Skin epidermis (tissue), 12 donors: ENCODE measurements at regions not wholly inside any gene's neighbourhood (a gene's known extent, or its start where the extent isn't known, plus 50 kb on each side); places are given as distances from the start of the nearest gene placed in this dataset.
"Not testable (repeated sequence)": the region's sequence is repeated elsewhere in the genome, so short reads cannot be mapped to it uniquely, and the experiment has no call there.

Experiments used
- H3K27ac ChIP-seq, 21 experiments: fragments of 200-600 bp; sonication (generic) in 11 of 21; one replicate each; pipeline ENCODE4 v1.5.0; 2020; ENCODE audit warnings: mild to moderate bottlenecking in 3 of 21, inconsistent platforms in 2 of 21, moderate library complexity in 2 of 21
- H3K4me3 ChIP-seq, 7 experiments: fragments of 200-600 bp; sonication (generic) in 2 of 7; one replicate each; pipeline ENCODE4 v1.5.0; 2020; ENCODE audit warnings: inconsistent platforms in 2 of 7, mild to moderate bottlenecking in 2 of 7, moderate library complexity in 1 of 7

- Histone ChIP-seq H3K4me3 (no peak overlapping the region), H3K27ac (no peak overlapping the region)
These were observed 190.3 kb upstream of the NR3C2 start for GRCh38 chr4:148632476-148632875.

DNA sequence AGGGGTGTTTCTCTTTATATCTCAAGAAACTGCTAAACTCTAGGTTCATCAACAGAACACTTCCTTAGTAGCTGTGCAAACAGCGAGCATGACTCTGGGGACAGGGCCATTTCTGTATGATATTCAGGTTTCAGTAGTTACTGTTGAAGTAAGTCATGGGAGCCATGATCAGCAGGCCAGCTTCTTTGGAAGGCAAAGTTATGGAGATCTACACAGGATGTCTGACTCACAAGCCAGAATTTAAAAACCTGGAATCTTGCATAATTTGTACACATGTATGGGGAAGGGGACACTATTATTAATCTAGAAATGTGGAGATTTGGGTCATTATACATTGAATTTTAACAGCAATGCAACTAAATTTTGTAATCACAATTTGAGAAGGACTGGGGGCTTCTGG lies 187.8 kb upstream of the NR3C2 start:
- Histone ChIP-seq H3K4me3 (no peak overlapping the region), H3K27ac (no peak overlapping the region)

DNA sequence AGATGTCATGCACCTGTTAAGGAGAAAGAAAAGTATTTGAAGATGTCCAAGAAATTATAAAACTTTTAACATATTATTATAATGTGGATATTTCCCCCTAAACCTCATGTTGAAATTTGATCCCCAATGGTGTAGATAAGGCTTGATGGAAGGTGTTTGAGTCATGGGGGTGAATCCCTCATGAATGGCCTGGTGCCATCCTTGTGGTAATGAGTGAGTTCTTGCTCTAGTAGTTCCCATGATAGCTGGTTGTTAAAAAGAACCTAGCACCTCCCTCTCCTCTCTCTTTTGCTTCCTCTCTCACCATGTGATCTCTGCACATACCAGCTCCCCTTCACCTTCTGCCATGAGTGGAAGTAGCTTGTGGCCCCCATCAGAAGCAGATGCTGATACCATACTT lies 176.6 kb upstream of the NR3C2 start:
- no peak overlapping the region for H3K27ac ChIP-seq
- H3K4me3 ChIP-seq: no peak overlapping the region

DNA sequence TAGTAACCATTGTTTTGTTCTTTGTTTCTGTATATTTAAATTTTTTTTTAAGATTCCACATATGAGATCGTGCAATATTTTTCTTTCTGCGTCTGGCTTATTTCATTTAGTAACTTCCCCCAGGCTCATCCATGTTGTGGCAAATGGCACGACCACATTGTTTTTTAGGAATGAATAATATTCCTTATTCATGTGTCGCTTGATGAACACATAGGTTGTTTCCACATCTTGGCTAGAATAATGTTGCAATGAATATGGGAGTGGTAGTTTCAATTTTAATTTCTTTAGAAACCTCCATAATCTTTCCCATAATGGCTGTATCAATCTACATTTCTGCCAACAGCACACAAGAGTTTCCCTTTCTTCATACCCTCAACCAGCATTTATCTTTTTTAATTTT lies 166.8 kb upstream of the NR3C2 start:
- Histone ChIP-seq H3K27ac (no peak overlapping the region), H3K4me3 (no peak overlapping the region)

DNA sequence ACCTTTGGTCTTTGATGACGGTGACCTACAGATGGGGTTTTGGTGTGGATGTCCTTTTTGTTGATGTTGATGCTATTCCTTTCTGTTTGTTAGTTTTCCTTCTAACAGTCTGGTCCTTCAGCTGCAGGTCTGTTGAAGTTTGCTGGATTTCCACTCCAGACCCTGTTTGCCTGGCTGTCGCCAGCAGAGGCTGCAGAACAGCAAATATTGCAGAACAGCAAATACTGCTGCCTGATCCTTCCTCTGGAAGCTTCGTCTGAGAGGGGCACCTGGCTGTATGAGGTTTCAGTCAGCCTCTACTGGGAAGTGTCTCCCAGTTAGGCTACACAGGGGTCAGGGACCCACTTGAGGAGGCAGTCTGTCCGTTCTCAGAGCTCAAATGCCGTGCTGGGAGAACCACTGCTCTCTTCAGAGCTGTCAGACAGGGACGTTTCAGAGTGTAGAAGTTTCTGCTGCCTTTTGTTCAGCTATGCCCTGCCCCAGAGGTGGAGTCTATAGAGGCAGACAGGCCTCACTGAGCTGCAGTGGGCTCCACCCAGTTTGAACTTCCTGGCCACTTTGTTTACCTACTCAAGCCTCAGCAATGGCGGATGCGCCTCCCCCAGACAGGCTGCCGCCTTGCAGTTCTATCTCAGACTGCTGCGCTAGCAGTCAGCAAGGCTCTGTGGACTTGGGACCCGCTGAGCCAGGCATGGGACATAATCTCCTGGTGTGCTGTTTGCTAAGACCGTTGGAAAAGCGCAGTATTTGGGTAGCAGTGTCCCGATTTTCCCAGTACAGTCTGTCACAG lies 156.4 kb upstream of the NR3C2 start:
- H3K4me3 ChIP-seq: not testable (repeated sequence)

GRCh38 chr4:148589182-148589581 lies 147.0 kb upstream of the NR3C2 start:
- no peak overlapping the region for H3K4me3 ChIP-seq
- H3K27ac ChIP-seq: no peak overlapping the region

More for the DNA sequence above, 156.4 kb upstream of the NR3C2 start:
- H3K27ac ChIP-seq: not testable (repeated sequence)

GRCh38 chr4:148575577-148575976 lies 133.4 kb upstream of the NR3C2 start:
- Histone ChIP-seq H3K4me3 (no peak overlapping the region), H3K27ac (peak overlapping the region in 1 of 21 experiments; percentile 6)

DNA sequence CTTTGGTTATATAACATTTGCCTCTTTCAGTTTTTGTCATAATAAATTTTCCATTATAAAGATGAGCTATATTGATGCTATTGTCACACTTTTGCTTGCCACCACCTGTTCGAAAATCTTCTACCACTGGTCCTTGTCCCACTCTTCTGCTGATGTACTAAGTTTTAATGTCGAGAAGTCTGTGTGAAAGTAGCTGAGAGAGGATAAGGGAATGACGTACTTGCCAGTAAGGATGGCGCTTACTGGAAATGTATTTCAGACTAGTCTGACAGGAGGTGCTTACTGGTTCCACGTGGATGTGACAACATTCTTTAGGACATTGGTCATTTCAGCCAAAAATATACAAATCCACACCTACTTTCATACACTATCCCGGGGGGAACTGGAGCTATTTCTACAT lies 132.7 kb upstream of the NR3C2 start:
- H3K27ac ChIP-seq: no peak overlapping the region
- H3K4me3 ChIP-seq: no peak overlapping the region

DNA sequence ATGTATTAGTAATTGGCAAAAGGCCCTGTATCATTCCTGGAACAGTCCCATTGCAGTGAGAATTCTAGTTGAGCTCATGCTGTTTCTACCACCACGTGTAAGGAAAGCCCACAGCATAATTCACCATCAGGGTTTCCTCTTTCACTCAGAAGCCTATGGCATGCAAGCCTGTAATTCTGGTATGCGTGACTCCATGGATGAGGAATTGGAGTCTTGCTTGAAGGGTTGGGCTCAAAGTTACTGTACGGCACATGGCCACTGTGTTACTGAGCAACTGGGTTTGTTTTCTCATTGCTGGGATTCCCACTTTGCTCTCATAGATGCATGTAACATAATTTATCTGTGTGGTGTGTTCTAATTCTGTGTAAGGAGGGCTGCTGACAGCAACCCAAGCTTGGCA lies 132.3 kb upstream of the NR3C2 start:
- Histone ChIP-seq H3K4me3 (no peak overlapping the region), H3K27ac (no peak overlapping the region)

- Histone ChIP-seq H3K4me3 (no peak overlapping the region), H3K27ac (no peak overlapping the region)
These were observed 131.9 kb upstream of the NR3C2 start for GRCh38 chr4:148574066-148574465.

DNA sequence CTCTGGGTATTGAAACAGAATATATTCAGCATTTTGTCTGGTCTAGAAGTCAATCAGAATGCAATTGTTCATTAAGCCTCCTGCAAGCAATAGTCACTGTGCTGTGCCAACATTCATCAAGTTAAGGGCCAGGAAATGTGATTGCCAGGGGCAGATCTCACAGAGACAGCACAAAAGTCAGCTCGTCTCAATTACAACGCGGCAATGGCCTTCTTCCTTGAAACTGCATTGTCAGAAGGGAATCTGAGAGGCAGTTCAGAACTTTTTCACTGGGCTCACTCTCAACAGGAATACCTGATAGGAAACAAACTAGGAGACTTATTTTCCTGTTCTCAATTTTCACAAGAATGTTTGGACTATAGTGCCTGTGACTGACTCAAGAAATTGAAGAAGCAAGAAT lies 131.1 kb upstream of the NR3C2 start:
- Histone ChIP-seq H3K4me3 (no peak overlapping the region), H3K27ac (no peak overlapping the region)

- no peak overlapping the region for H3K4me3 ChIP-seq
- H3K27ac ChIP-seq: no peak overlapping the region
These were observed 123.6 kb upstream of the NR3C2 start for GRCh38 chr4:148565801-148566200.

- no peak overlapping the region for H3K27ac ChIP-seq
- H3K4me3 ChIP-seq: no peak overlapping the region
These were observed 121.5 kb upstream of the NR3C2 start for GRCh38 chr4:148563684-148564083.

GRCh38 chr4:148561467-148561866 lies 119.3 kb upstream of the NR3C2 start:
- no peak overlapping the region for H3K4me3 ChIP-seq
- no peak overlapping the region for H3K27ac ChIP-seq

DNA sequence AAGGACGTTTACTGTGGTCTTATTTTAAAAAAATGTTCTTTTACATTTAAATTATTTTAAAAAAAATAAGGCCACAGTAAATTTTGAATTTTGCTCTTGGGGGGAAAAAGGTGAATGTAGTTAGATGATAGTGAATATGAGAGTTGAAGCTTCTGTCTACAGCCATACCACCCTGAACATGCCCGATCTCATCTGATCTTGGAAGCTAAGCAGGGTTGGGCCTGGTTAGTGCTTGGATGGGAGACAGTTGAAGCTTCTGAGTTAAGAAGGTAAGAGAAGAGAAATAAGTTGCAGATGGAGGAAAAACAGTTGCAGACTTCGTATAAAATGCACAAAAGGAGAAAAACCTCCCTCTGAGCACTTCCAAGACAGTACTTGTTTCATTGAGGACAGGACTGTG lies 115.6 kb upstream of the NR3C2 start:
- H3K27ac ChIP-seq: no peak overlapping the region
- H3K4me3 ChIP-seq: no peak overlapping the region

GRCh38 chr4:148550788-148551187 lies 108.6 kb upstream of the NR3C2 start:
- H3K4me3 ChIP-seq: no peak overlapping the region
- no peak overlapping the region for H3K27ac ChIP-seq

- no peak overlapping the region for H3K27ac ChIP-seq
- no peak overlapping the region for H3K4me3 ChIP-seq
These were observed 100.9 kb upstream of the NR3C2 start for GRCh38 chr4:148542922-148543623.

- Histone ChIP-seq H3K4me3 (no peak overlapping the region), H3K27ac (no peak overlapping the region)
These were observed 98.6 kb upstream of the NR3C2 start for GRCh38 chr4:148540622-148541326.

- no peak overlapping the region for H3K27ac ChIP-seq
- no peak overlapping the region for H3K4me3 ChIP-seq
These were observed 97.2 kb upstream of the NR3C2 start for GRCh38 chr4:148539387-148539786.

DNA sequence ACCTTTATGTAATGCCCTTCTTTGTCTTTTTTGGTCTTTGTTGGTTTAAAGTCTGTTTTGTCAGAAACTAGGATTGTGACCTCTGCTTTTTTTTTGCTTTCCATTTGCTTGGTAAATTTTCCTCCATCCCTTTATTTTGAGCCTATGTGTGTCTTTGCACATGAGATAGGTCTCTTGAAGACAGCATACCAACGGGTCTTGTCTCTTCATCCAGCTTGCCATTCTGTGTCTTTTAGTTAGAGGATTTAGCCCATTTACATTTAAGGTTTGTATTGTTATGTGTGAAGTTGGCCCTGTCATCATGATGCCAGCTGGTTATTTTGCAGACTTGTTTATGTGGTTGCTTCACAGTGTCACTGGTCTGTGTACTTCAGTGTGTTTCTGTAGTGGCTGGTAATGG lies 91.6 kb upstream of the NR3C2 start:
- H3K4me3 ChIP-seq, H3K27ac ChIP-seq: not testable (repeated sequence)

- no peak overlapping the region for H3K27ac ChIP-seq
- no peak overlapping the region for H3K4me3 ChIP-seq
These were observed 87.9 kb upstream of the NR3C2 start for GRCh38 chr4:148530114-148530513.
